Heart right ventricle (tissue), 16 donors: ENCODE measurements at regions not wholly inside any gene's neighbourhood (a gene's known extent, or its start where the extent isn't known, plus 50 kb on each side); places are given as distances from the start of the nearest gene placed in this dataset.
"Not testable (repeated sequence)": the region's sequence is repeated elsewhere in the genome, so short reads cannot be mapped to it uniquely, and the experiment has no call there.

Experiments
- ATAC-seq, 8 donors: fragments of 200-7000 bp; cut with Tn5 transposase; one replicate each; pipeline ENCODE4 v1.9.1; 2020; ENCODE audit warnings: mild to moderate bottlenecking in 8 of 8, moderate library complexity in 8 of 8, moderate number of reproducible peaks in 1 of 8
- DNase-seq, 2 donors: peaks; one replicate each; pipeline ENCODE4 v3.0.0-alpha.2; 2020
- H3K27ac ChIP-seq, 10 donors: fragments of 200-600 bp; sonication (generic) in 2 of 10; one replicate each; pipeline versions ENCODE4 v1.5.0 to v1.8.0; 2020 to 2022; ENCODE audit warnings: mild to moderate bottlenecking in 3 of 10
- H3K27me3 ChIP-seq, 7 donors: fragments of 200-600 bp; one replicate each; pipeline ENCODE4 v1.8.0; 2021 to 2022; ENCODE audit warnings: mild to moderate bottlenecking in 2 of 7
- H3K36me3 ChIP-seq, 9 donors: fragments of 200-600 bp; sonication (generic) in 1 of 9; one replicate each; pipeline versions ENCODE4 v1.5.0 to v1.8.0; 2020 to 2022; ENCODE audit warnings: mild to moderate bottlenecking in 2 of 9
- H3K4me1 ChIP-seq, 9 donors: fragments of 200-600 bp; sonication (generic) in 1 of 9; one replicate each; pipeline versions ENCODE4 v1.5.0 to v1.8.0; 2020 to 2022; ENCODE audit warnings: mild to moderate bottlenecking in 4 of 9
- H3K4me3 ChIP-seq, 10 donors: fragments of 200-600 bp; sonication (generic) in 2 of 10; one replicate each; pipeline versions ENCODE4 v1.5.0 to v1.8.0; 2020 to 2022; ENCODE audit warnings: mild to moderate bottlenecking in 7 of 10, moderate library complexity in 2 of 10
- H3K9me3 ChIP-seq, 11 donors: fragments of 200-600 bp in 10 of 11; sonication (generic) in 2 of 11; one replicate each; pipeline versions ENCODE4 v1.5.0 to v1.8.0; 2013 to 2022; ENCODE audit warnings: mild to moderate bottlenecking in 2 of 11, control low read depth in 1 of 11, moderate library complexity in 1 of 11
- CTCF ChIP-seq, 9 donors: fragments of 200-600 bp; sonication (generic) in 2 of 9; IDR thresholded peaks; one replicate each; pipeline versions ENCODE4 v1.5.0 to v1.8.0; 2021 to 2022; ENCODE audit warnings: antibody characterized with exemption in 9 of 9, mild to moderate bottlenecking in 5 of 9, moderate library complexity in 1 of 9
- WGBS, 2 donors: extraction: QIAGEN DNeasy Blood & Tissue Kit; methylation state at CpG; one replicate each; pipeline ENCODE4 v1.1.7; 2013; ENCODE audit warnings: inconsistent platforms in 1 of 2; 5-methylcytosine and 5-hydroxymethylcytosine counted together
- intact Hi-C, 10 donors: fragments of 100-400 bp; cut with DNase I; formaldehyde crosslinking; loops; one replicate each; pipeline versions ENCODE4 v1.11.1 to v1.14.2; 2022
- donor health status: Arrhythmogenic right ventricular cardiomyopathy.
- donor health status: ischemic (EF 13 %, LVEDD 7.1; RV severe dilation, severe dysfunction).
- donor health status: healthy with polysubstance abuse.
- donor health status: DM: no; HTN: yes; CAD: no.
- donor health status: DM: no; HTN: no; CAD: no.
- donor health status: ischemic (EF 25% LVEDD 6.9; RV normal size, moderate dysfunction).
- donor health status: ischemic (EF 25% LVEDD 5.7; RV mildly dilated, moderate dysfunction).
- donor health status: healthy.
- donor health status: DM: yes; HTN: yes; CAD: no.
- donor health status: Ischemic cardiomyopathy.
- donor health status: ischemic (EF 35%, LVEDD 5.7; RV mildly dilated, moderate dysfunction).
- donor health status: nonischemic (EF 11% LVEDD 7.7; RV severe dilation, severe dysfunction).
- donor health status: DM: yes; HTN: yes; CAD: no.
- donor health status: PGD.
- donor health status: ischemic (EF 29% LVEDD 5.4; RV normal size, mild dysfunction).
- donor health status: nonischemic (EF 23%, LVEDD 6.1; RV moderate dilation, normal function).

GRCh38 chrX:99988532-99988931, 421.5 kb downstream of the PCDH19 start:
- WGBS, 2 donors: 81 to 91% methylated on average over 3 of the region's 3 CpGs
- intact Hi-C loops, ATAC-seq: not testable (repeated sequence)

GRCh38 chrX:99973572-99974226, 436.4 kb downstream of the PCDH19 start:
- DNase-seq (no peak), ATAC-seq (no peak)
- no peaks in the 10 kb centered on the region for H3K36me3 ChIP-seq
- no peak overlapping the region for H3K4me3 ChIP-seq
- intact Hi-C loops: no loop called here
- H3K27me3 ChIP-seq: peaks cover 0 to 4% (median 0%) of the 10 kb centered on the region in 7 donors
- no peaks in the 10 kb centered on the region for H3K4me1 ChIP-seq
- H3K27ac ChIP-seq: no peak overlapping the region
- H3K9me3 ChIP-seq: no peaks in the 10 kb centered on the region
- TF ChIP-seq CTCF (IDR thresholded peaks at IDR 0.05): no peak
- 65 to 69% methylated on average over 3 of the region's 3 CpGs for WGBS, 2 donors

More at GRCh38 chrX:99988532-99988931, 421.5 kb downstream of the PCDH19 start:
- not testable (repeated sequence) for H3K27ac ChIP-seq, H3K4me1 ChIP-seq, H3K4me3 ChIP-seq, H3K27me3 ChIP-seq, DNase-seq, H3K36me3 ChIP-seq, H3K9me3 ChIP-seq

GRCh38 chrX:99939883-99940232, 470.2 kb downstream of the PCDH19 start:
- Histone ChIP-seq H3K36me3 (no peaks in the 10 kb centered on the region), H3K27me3 (peaks cover 0 to 14% (median 0%) of the 10 kb centered on the region in 7 donors), H3K9me3 (no peaks in the 10 kb centered on the region), H3K27ac (no peak overlapping the region), H3K4me3 (no peak overlapping the region), H3K4me1 (no peaks in the 10 kb centered on the region)
- ATAC-seq (no peak), DNase-seq (no peak)
- no peak for TF ChIP-seq CTCF (IDR thresholded peaks at IDR 0.05)
- intact Hi-C loops: no loop called here
- WGBS, 2 donors: 40 to 61% methylated on average over 15 of the region's 15 CpGs

DNA sequence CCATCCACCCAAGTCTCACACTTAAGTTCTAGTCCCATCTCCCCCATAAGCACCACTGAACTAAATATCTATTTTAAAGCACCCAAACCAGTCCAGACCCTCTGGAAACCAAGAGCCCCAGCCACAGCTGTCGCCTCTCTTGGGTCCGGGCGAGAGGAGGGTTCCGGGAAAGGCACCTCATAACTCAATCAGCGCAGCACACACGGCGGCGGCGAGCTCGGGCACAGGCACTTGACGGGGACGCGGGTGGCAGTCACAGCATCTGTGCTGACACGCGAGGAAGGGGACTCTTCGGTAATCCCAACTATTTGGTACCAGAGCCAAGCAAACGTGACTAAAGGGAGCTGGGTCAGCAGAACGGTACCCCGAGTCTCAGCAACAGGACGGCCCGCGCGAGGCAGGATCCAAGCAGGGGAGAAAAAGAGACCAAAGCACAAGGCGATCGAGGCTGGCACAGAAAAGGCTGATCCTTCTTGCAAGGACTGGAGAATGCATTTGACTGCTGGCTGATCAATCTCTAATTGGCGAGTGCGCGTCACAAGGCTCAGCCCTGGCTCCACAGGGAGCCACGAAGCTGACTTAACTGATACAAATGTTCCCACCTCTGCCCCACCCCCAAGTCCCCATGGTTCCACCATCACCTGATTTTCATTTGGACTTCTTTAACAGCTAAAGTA, 470.7 kb downstream of the PCDH19 start:
- WGBS, 2 donors: 31 to 51% methylated on average over 23 to 28 of the region's 29 CpGs
- H3K27me3 ChIP-seq: peaks cover 0 to 14% (median 0%) of the 10 kb centered on the region in 7 donors
- H3K36me3 ChIP-seq, H3K4me3 ChIP-seq, DNase-seq, intact Hi-C loops, H3K4me1 ChIP-seq, ATAC-seq, H3K27ac ChIP-seq, H3K9me3 ChIP-seq: not testable (repeated sequence)

GRCh38 chrX:99938464-99938863, 471.6 kb downstream of the PCDH19 start:
- intact Hi-C loops: no loop called here
- DNase-seq (no peak), ATAC-seq (no peak)
- Histone ChIP-seq H3K36me3 (no peaks in the 10 kb centered on the region), H3K27me3 (peaks cover 0 to 14% (median 0%) of the 10 kb centered on the region in 7 donors), H3K27ac (no peak overlapping the region), H3K9me3 (no peaks in the 10 kb centered on the region), H3K4me3 (no peak overlapping the region), H3K4me1 (no peaks in the 10 kb centered on the region)
- no peak for TF ChIP-seq CTCF (IDR thresholded peaks at IDR 0.05)
- WGBS, 2 donors: 80 to 82% methylated on average over 10 of the region's 10 CpGs
